ENCODE measurements at regions not wholly inside any gene's neighbourhood (a gene's known extent, or its start where the extent isn't known, plus 50 kb on each side); places are given as distances from the start of the nearest gene placed in this dataset.

- DNase-seq (ENCODE audit: extremely low read depth, low read depth, low spot score) = no peak
These were observed 91.6 kb upstream of the CXCL12 start for GRCh38 chr10:44476409-44477045.

- no peak for DNase-seq (ENCODE audit: extremely low read depth, low read depth, low spot score)
These were observed 92.1 kb upstream of the CXCL12 start for GRCh38 chr10:44477046-44477425.

GRCh38 chr10:44478040-44478439, 93.1 kb upstream of the CXCL12 start:
- no peak for DNase-seq (ENCODE audit: extremely low read depth, low read depth, low spot score)

GRCh38 chr10:44478876-44479705, 94.2 kb upstream of the CXCL12 start:
- no peak for DNase-seq (ENCODE audit: extremely low read depth, low read depth, low spot score)

- no peak for DNase-seq (ENCODE audit: extremely low read depth, low read depth, low spot score)
These were observed 107.8 kb upstream of the CXCL12 start for GRCh38 chr10:44492678-44493077.

- DNase-seq (ENCODE audit: extremely low read depth, low read depth, low spot score) = no peak
These were observed 113.3 kb upstream of the CXCL12 start for GRCh38 chr10:44498222-44498621.

- no peak for DNase-seq (ENCODE audit: extremely low read depth, low read depth, low spot score)
These were observed 115.6 kb upstream of the CXCL12 start for GRCh38 chr10:44500451-44500850.

GRCh38 chr10:44506386-44506785, 121.5 kb upstream of the CXCL12 start:
- DNase-seq (ENCODE audit: extremely low read depth, low read depth, low spot score) = no peak

GRCh38 chr10:44510379-44511115, 125.7 kb upstream of the CXCL12 start:
- no peak for DNase-seq (ENCODE audit: extremely low read depth, low read depth, low spot score)

GRCh38 chr10:44511166-44511565, 126.3 kb upstream of the CXCL12 start:
- no peak for DNase-seq (ENCODE audit: extremely low read depth, low read depth, low spot score)

GRCh38 chr10:44511601-44512000, 126.7 kb upstream of the CXCL12 start:
- DNase-seq (ENCODE audit: extremely low read depth, low read depth, low spot score) = no peak

- DNase-seq (ENCODE audit: extremely low read depth, low read depth, low spot score) = no peak
These were observed 127.6 kb upstream of the CXCL12 start for GRCh38 chr10:44512431-44513022.

GRCh38 chr10:44513591-44513990, 128.7 kb upstream of the CXCL12 start:
- no peak for DNase-seq (ENCODE audit: extremely low read depth, low read depth, low spot score)

- no peak for DNase-seq (ENCODE audit: extremely low read depth, low read depth, low spot score)
These were observed 132.0 kb upstream of the CXCL12 start for GRCh38 chr10:44516891-44517290.

- DNase-seq (ENCODE audit: extremely low read depth, low read depth, low spot score) = no peak
These were observed 132.7 kb upstream of the CXCL12 start for GRCh38 chr10:44517635-44518034.

- no peak for DNase-seq (ENCODE audit: extremely low read depth, low read depth, low spot score)
These were observed 134.5 kb upstream of the CXCL12 start for GRCh38 chr10:44519361-44519760.

- DNase-seq (ENCODE audit: extremely low read depth, low read depth, low spot score) = no peak
These were observed 135.8 kb upstream of the CXCL12 start for GRCh38 chr10:44520651-44521050.

- no peak for DNase-seq (ENCODE audit: extremely low read depth, low read depth, low spot score)
These were observed 154.3 kb upstream of the CXCL12 start for GRCh38 chr10:44539178-44539577.

- no peak for DNase-seq (ENCODE audit: extremely low read depth, low read depth, low spot score)
These were observed 167.8 kb upstream of the CXCL12 start for GRCh38 chr10:44552726-44553125.

- no peak for DNase-seq (ENCODE audit: extremely low read depth, low read depth, low spot score)
These were observed 172.8 kb upstream of the CXCL12 start for GRCh38 chr10:44557596-44558191.

- no peak for DNase-seq (ENCODE audit: extremely low read depth, low read depth, low spot score)
These were observed 173.6 kb upstream of the CXCL12 start for GRCh38 chr10:44558521-44558920.

All from glomerular endothelial cell (primary cell).